Body of pancreas (tissue), 4 donors: ENCODE measurements at regions not wholly inside any gene's neighbourhood (a gene's known extent, or its start where the extent isn't known, plus 50 kb on each side); places are given as distances from the start of the nearest gene placed in this dataset.
A peak's percentile ranks its signal among the peaks of the same experiment; 100 is the strongest.

Experiments used
- POLR2A ChIP-seq, 3 donors: fragments of 450-650 bp; IDR thresholded peaks; one replicate each; pipeline ENCODE4 v1.6.1; 2016; ENCODE audit warnings: antibody characterized with exemption in 3 of 3, mild to moderate bottlenecking in 2 of 3
- TF ChIP-seq, protein P1 (sequence below), 7 experiments: fragments of 450-650 bp in 4 of 7; fragments of 200-600 bp in 3 of 7; sonication (generic) in 3 of 7; IDR thresholded peaks; one replicate each; pipeline ENCODE4 v1.5.1; 2016 to 2019; ENCODE audit warnings: antibody characterized with exemption in 7 of 7

DNA sequence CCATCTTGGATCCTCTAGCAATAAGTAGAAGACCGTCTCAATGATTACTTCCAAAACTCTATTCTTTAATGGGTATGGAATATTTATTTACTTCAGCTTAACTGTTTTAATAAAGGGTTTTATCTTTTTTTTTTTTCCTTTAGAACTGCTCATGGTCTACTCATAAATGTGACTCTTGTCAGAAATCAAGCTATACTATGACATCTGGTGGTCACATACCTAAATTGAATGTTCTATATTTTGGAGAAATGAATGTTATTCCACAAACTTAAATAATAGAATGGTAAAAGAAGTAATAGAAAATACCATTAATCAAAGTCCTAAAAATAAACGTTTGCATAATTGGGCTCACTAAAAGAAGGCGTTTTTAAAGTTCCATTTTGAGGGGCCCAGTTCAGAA, 131.2 kb upstream of the PLCXD3 start:
- TF ChIP-seq, protein P1, sequence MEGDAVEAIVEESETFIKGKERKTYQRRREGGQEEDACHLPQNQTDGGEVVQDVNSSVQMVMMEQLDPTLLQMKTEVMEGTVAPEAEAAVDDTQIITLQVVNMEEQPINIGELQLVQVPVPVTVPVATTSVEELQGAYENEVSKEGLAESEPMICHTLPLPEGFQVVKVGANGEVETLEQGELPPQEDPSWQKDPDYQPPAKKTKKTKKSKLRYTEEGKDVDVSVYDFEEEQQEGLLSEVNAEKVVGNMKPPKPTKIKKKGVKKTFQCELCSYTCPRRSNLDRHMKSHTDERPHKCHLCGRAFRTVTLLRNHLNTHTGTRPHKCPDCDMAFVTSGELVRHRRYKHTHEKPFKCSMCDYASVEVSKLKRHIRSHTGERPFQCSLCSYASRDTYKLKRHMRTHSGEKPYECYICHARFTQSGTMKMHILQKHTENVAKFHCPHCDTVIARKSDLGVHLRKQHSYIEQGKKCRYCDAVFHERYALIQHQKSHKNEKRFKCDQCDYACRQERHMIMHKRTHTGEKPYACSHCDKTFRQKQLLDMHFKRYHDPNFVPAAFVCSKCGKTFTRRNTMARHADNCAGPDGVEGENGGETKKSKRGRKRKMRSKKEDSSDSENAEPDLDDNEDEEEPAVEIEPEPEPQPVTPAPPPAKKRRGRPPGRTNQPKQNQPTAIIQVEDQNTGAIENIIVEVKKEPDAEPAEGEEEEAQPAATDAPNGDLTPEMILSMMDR (IDR thresholded peaks at IDR 0.05), result peak in 2 of 7 experiments; percentile 12 to 20
- no peak for TF ChIP-seq POLR2A (IDR thresholded peaks at IDR 0.05)
